ENCODE measurements at regions not wholly inside any gene's neighbourhood (a gene's known extent, or its start where the extent isn't known, plus 50 kb on each side); places are given as distances from the start of the nearest gene placed in this dataset.
"Not testable (repeated sequence)": the region's sequence is repeated elsewhere in the genome, so short reads cannot be mapped to it uniquely, and the experiment has no call there.

DNA sequence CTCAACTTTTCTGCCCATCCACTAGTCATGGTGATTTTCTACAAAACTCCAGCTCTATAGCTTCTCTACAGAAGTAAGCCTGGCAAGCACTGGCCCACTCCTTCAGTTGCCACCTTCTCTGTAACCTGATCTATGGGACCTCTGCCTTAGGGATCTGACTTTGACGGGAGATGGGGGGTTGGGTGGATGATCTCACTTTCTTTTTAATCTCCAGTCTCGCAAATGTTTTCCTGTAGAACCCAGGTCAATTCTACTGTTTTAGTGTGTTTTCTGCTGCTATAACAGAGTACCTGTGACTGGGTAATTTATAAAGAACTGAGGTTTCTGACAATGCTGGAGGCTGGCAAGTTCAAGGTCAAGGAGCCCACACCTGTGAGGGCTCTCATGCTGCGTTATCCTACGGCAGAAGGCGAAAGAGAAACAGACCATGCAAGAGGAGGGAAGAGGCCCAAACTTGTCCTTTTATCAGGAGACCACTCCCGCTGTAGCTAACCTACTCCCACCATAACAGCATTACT is 189.9 kb upstream of the THRB start:
- DNase-seq (ENCODE audit: low read depth), result no peak

DNA sequence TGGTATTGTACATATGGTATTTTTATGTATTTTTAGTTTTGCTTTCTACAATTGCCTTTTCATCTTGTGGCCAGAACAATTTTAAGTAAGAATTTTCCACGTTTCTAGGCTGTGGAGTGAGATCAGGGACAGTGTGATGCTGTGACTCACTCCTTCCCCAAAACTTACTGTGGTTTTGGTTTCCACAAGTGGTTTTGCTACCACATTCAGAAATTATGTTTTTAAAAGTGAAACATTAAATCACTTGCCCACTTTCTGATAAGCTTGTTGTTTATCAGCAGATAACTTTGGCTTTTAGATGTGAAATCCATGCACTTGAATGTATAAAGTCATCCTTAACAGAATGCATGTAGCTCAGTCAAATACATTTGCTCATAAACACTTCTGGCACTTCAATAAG is 192.2 kb upstream of the THRB start:
- peak; percentile 56 for DNase-seq (ENCODE audit: low read depth)

DNA sequence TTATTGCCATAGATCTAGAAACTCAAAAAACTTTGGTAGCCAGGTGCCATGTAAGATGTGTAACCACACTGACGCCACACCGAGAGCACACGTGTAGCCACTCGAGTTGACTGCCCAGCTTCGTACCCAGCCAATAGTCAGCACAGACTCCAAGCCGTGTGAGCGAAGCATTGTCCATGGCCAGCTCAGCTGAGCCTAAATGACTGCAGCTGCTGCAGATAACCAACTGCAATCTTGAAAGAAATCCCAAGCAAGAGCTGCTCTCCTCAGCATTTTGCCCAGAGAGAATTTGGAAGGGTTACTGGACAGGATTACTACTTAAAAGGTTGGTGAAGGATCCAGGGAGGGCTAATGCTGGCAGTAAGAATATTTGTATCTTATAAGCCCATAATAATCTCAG is 193.0 kb upstream of the THRB start:
- no peak for DNase-seq (ENCODE audit: low read depth)

DNA sequence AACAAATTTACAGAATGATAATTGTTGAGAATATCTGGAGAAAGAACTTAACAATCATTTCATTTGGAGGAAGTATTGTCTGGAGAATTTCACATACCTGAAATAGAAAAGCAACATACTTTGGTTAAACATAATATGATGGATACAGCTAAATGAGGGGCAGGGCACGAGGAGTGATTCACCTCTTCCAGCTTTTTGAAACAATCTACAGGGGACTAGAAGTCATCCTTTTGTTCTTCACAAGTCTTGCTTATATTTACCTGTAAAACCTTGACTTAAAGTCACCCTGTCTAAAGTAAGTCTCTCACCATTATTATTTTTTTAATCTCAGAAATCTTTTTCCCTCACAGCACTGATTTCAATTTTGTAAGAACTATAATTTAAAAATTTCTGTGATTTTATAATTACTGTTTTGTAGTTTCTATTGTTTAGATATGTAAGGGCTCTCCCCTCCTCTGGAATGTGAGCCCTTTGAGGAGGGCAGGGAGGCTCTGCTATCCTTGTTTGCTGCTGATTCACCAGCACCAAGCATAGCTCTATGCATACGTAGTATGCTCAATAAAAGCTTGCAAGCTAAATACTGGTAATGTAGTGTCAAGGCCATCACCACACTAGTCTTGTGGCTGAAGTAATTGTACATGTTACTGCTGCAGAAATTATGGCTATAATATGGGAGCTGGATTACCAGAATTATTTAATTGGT is 193.9 kb upstream of the THRB start:
- peak; percentile 54 for DNase-seq (ENCODE audit: low read depth)

DNA sequence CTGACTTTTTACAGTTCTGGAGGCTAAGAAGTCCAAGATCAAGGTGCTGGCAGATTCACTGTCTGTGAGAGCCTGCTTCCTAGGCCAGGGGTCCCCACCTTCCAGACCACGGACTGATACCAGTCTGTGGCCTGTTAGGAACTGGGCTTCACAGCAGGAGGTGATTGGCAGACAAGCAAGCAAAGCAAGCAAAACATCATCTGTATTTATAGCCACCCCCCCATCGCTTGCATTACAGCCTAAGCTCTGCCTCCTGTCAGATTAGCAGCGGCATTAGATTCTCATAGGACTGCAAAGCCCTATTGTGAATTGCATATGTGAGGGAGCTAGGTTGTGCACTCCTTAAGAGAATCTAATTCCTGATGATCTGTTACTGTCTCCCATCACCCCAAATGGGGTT is 194.7 kb upstream of the THRB start:
- DNase-seq (ENCODE audit: low read depth), result no peak

DNA sequence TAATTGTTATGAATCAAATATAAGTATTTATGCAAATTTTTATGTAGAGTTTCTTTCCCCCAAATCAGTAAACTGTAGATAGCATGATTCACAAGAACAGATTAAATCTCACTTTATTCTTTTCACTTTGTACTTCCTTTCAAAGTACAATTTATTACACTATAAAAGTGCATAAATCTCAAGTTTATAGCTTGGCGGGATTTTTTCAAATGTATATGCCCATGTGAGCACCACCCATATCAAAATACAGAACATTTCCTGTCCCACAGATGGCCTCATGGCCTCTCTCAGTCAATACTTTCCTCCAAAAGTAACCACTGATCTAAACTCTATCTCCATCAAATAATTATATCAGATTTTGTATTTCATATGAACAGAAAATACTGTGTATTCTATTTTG is 196.1 kb upstream of the THRB start:
- DNase-seq (ENCODE audit: low read depth), result no peak

DNA sequence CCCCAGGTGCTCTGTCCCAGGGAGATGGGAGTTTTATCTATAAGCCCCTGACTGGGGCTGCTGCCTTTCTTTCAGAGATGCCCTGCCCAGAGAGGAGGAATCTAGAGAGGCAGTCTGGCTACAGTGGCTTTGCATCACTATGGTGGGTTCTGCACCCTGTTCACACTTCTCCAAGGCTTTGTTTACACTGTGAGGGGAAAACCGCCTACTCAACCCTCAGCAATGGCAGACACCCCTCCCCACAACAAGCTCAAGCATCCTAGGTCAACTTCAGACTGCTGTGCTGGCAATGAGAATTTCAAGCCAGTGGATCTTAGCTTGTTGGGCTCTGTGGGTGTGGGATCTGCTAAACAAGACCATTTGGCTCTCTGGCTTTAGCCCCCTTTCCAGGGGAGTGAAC is 204.4 kb upstream of the THRB start:
- not testable (repeated sequence) for DNase-seq (ENCODE audit: low read depth)

DNA sequence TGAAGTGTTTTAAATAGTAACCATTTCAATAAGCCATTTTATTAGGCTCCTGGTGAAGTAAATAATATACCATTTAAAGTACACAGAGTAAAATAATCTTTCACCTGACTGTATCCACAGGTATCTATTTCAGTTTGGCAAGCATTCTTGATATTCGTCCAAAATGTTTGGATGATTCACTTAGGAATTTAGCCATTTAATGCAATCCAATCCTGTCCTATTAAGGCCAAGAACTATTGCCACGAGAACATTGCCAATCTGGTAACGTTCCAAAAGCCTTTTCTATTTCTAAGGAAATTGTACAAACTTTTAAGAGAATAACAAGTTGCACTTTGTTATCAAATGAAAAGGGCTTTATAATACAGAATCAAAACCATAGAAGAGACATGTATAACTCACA is 209.8 kb upstream of the THRB start:
- DNase-seq (ENCODE audit: low read depth), result peak; percentile 93

DNA sequence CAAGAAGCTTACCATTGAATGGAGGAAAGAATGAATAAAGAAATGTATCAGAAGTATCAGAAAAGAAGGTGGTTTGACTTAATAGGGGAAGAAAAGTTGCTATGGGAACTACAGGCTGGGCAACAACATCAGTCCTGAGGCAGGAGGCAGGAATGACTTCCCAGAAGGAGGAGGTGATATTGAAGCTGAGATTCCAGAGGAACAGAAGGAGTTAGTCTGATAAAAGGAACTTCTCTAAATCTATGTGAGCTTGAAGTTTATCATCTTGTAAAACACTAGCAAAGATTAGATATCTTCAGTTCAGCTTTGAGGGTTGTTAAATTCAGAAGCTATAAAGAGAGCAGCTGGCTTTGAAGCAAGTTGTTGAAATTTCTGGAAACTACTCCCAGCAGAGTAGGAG is 213.3 kb upstream of the THRB start:
- no peak for DNase-seq (ENCODE audit: low read depth)

DNA sequence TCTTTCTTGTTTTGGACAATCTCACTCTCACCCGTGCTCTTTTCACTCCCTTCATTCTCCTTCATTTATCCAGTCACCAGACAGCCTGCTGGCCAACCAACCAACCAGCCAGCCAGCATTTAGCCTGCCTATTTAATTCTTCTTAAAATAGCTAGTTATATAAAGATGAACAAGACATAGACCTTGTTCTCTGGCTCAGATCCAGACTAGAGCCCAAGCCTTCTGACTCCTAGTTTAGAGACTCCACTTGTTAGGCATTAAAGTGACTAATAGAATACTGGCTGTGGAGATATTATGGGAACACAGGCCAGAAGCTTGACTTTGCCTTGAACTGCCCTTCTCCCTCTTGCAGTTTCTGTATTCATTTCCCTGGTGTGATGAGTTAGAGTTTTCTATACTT is 215.3 kb upstream of the THRB start:
- peak; percentile 27 for DNase-seq (ENCODE audit: low read depth)

DNA sequence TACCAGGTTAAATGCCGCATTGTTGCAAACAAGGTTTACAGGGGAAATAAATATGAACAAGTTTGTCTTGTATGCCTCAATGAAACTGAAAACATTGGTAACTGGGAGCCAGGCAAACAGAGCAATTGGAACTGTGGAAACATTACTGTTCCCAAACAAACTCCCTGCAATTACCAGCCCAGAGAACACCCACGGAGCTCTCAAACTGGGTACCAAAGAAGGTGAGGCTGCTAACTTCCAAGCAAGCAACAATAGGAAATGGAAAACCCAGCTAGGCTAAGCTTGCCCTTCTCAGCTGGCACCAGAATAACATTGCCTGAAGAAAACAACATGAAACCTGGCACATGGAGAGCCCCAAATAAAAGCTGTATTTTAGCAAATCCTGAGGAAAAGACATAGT is 218.9 kb upstream of the THRB start:
- no peak for DNase-seq (ENCODE audit: low read depth)

DNA sequence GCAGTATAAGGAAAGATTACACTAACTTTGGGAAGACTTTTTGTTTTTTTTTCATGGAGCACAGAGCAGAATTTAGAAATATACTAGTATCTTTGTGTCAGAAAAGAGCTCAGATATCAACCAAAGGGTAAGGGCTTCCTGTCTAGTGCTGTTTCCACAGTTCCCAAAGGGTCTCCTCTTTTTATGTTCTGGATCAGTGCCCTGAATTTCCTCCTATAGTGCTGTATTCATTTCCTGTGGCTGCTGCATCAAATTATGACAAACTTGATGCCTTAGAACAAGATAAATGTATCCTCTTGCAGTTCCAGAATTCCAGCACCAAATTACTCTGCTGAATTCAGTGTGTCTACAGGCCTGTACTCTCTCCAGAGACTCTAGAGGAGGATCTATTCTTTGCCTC is 219.8 kb upstream of the THRB start:
- no peak for DNase-seq (ENCODE audit: low read depth)

DNA sequence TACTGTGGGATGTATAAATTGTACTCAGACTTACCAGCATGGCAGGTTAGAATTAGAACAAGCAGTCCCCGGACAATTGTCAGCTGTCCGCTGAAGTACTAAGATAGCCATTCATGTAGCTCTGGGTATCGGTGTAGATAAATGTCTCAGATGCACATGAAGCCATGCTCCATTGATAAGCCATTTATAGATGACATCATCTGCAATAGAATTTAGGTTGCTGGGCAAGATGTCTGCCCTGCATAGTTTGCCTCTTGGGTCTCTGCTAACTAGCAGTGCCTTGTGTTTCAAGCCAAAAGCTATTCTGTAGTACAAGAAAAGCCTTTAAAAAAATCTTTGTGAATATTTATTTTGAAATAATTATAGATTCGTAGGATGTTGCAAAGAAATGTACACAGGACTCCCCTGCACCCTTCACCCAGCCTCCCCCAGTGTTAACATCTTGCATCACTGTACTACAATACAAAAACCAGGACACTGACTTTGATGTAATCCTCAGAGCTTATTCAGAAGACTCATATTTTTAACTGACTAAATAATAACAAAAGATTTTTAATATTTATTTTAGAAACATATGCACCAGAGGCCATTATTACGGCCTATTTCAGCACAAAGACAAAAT is 220.6 kb upstream of the THRB start:
- no peak for DNase-seq (ENCODE audit: low read depth)

DNA sequence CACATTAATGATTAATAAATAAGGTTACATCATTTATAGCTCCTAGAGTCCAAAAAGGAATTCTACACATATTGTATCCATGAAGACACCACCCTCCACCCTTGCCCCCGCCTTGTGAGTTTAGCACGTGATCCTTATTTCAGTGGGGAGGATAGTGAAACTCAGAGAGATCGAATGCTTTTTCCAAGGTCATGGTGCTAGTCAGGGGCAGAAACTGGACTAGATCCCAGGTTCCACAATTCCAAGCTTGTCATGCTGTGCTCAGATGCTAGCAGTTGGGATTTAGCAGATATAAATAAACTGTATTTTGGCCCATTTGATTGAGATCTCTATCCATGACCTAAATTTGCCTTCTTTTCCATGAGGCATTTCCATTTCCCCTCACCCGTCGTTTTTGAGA is 227.4 kb upstream of the THRB start:
- no peak for DNase-seq (ENCODE audit: low read depth)

DNA sequence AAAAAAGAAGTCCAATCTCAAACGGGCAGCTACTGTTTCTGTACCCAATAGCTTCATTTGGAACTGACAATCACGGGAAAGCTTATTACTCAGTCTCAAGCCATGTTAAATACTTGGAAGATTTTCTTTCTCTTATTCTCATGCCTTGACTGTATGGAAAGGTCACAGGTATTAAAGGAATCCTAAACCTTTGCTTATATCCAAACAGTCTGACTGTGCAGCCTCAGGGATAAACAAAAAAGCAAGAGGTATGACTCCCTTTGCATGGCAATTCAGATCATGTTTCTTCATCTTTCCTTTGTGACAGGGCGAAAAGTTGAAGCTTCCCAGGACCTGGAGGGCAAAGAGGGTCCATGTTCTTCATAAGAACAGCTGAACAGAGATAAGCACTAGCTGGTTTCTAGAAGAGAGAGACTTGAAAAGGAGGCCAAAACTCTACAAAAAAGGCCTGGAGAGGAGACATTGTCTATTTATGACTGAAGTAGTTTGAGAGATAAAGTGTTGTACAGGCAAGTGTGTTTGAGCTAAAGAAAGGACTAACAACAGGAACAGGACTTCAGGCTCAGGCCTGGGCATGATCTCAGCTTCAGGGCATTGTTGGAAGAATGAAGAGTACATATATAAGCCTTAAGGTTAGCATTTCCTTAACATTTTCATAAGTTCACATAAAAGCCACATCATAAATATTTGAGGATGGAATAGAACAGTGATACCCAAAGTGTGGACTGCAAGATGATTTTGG is 231.0 kb upstream of the THRB start:
- no peak for DNase-seq (ENCODE audit: low read depth)

DNA sequence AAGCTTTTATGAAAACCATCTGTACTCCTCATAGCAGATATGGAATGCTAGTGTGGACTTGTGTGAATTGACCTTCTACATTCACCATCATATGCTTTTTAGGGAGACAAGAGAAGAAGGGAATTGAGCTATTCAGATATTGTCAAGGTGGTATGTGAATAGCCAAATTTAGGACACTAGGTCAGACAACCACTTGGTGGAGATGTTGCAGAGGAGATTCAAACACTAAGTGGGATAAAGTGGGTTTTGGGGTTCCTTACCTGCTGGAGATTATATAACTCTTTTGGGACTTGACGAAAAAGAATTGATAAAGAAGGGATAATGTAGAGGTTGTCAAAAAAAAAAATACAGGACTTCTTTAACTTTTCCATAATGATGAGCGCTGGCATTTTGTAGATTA is 231.8 kb upstream of the THRB start:
- no peak for DNase-seq (ENCODE audit: low read depth)

DNA sequence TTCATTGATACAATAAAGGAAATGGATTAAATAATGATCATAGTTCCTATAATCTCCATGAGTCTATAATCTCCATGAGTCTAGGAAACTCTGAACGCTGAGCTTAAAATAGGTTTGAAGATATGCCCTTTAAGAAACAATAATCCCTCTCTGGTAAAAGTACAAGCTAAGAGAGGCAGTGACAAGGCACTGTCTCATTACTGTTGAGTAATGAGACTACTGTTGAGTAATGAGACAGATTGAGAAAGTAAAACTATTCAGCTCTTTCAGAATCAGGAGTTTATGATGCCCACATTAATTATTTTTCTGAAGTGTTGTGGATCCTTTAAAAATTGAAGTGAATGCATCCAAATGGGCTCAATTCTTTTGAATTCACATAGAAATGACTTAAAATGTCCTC is 235.5 kb upstream of the THRB start:
- DNase-seq (ENCODE audit: low read depth), result no peak

DNA sequence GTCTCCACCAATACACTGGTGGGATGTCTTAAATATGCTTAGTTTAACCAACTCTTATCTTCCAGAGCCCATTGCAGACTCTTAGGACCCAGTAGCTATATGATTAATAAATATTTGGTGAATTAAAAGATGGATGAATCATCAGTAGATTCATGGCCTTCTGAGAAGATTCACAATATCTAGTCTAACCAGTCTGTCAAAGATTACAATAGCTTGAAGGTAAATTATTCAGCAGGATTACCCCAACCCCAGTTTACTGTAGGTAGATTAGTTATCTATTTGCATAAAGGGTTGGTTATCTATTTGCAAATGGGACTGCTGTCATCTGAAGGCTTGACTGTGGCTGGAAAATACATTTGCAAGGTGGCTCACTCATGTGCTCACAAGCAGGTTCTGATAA is 239.4 kb upstream of the THRB start:
- DNase-seq (ENCODE audit: low read depth), result no peak

DNA sequence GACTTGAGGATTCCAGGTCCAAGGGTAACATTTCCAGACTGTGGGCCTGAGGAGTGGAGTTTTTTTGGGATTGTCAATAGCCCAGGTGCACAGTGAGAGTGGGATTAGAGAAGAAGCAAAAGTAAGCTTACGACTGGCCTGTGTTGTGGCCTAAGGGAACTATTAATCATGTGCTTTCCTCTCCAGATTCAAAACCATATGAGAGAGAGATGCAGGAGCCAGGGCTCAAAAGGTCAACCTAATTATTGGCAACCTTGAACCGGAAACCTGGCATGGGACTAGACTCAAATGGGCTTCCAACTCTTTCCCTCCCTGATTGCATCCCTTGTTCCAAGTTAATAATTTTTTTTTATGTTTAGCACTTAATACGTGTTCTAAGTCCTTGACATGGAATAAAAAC is 242.1 kb upstream of the THRB start:
- no peak for DNase-seq (ENCODE audit: low read depth)

DNA sequence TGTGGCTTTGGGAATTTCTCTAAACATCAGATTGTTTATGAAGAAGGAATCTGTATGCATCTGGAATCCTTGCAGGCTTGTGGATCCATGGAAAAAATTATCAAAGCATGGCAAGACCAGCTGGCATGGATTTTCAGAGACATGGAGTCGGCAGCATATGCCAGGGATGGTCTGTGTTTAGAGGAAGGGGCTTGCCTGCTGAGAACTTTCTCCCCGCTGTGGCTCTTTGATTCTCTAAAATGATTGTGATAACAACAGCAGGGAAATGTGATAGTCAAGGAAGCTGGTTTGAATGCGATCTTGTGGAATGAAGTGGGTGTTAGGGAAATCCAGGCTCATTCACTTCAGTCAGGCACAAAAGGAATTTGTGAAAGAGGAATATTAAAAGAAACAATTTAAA is 245.7 kb upstream of the THRB start:
- no peak for DNase-seq (ENCODE audit: low read depth)

DNA sequence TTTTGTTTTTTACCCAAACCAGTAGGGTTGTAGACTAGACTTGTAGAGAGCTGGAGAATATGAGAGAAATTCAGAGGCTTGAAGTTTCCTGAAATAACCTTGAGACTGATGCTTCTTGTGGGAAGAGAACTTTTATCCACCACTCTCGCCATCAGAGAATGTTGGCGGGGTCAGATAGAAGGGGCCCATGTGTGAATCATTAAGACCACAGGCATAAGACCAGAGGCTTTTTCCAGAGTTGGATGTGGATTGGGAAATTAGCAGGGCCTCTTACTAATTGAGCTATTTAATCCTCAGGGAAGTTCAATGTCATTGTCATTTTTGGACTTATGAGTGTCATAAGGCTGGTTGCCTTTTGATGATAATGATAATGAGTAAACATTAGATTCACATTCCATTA is 246.9 kb upstream of the THRB start:
- no peak for DNase-seq (ENCODE audit: low read depth)

DNA sequence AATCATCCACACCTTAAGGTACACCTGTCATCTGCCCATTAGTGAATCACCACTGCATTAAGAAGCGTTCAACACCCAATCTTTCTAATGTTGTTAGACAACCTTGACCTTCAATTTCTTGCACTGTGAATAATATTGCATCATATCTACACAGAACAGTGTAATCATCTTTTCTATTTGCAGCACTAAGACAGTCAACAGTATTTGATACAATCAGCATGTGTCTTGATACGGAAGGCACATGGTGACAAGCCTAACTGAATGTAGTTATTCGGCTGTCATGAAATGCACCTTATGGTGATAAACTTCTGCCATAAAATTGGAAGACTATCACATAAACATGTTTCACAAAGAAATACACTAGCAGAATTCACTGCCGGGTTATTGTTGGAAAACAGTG is 253.9 kb upstream of the THRB start:
- no peak for DNase-seq (ENCODE audit: low read depth)

DNA sequence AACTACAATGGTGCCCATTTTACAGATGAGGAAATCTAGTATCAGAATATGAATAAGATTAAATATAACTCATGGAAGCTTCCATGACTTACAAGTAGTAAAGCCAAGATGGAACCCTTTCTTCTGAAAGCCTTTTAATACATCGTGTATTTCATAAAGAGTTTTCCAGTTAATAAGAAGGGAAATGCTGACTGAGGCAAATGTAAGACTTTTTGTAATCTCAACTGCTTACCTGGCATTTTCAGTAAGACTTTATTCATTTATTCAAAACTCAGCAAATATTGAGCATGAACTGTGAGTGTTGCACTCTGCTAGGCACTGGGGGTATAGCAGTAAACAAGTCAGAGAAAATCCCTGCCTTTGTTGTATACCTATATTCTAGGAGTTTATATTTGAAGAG is 256.4 kb upstream of the THRB start:
- DNase-seq (ENCODE audit: low read depth), result no peak
